GM12892 (cell line): ENCODE measurements at regions not wholly inside any gene's neighbourhood (a gene's known extent, or its start where the extent isn't known, plus 50 kb on each side); places are given as distances from the start of the nearest gene placed in this dataset.
"Not testable (repeated sequence)": the region's sequence is repeated elsewhere in the genome, so short reads cannot be mapped to it uniquely, and the experiment has no call there.

Source experiments
- DNase-seq: peaks from one replicate; pipeline ENCODE4 v3.0.0; 2011; ENCODE audit not compliant: insufficient read length
- FAIRE-seq: peaks from 2 replicates; lab custom pipeline; 2011; peaks lifted over from hg19 to GRCh38; lab: Jason Lieb, UNC
- POLR2A ChIP-seq: IDR thresholded peaks from 2 replicates; pipeline ENCODE4 v1.6.1; 2011; ENCODE audit warnings: low read depth, low read length, control low read depth
- POLR2AphosphoS5 ChIP-seq: IDR thresholded peaks from 2 replicates; pipeline ENCODE4 v1.6.1; 2011; ENCODE audit warnings: low read depth, low read length, control low read depth
- TAF1 ChIP-seq: IDR thresholded peaks from 2 replicates; pipeline ENCODE4 v1.6.1; 2011; ENCODE audit warnings: low read depth, mild to moderate bottlenecking, control low read depth, low read length, borderline replicate concordance

DNA sequence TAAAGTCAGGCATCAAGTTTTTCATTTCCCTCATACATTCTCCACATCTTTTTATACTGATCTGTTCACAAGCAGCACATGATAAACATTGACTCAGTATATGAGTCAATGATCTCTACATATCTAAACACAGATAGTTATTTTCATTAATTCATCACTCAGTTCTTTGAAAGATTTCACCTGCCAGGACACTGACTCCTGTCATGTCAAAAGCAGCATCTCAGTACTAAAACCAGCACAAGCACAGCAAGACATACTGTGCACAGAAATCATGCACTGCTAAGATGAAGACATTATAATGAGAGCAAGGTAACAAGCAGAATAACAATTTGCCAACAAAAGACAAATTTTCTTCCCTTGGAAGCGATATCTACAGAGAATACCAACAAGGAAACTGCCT, 206.1 kb upstream of the COX7C start:
- FAIRE-seq (no peak), DNase-seq (no peak)
- TF ChIP-seq POLR2AphosphoS5 (no peak), TAF1 (no peak)

DNA sequence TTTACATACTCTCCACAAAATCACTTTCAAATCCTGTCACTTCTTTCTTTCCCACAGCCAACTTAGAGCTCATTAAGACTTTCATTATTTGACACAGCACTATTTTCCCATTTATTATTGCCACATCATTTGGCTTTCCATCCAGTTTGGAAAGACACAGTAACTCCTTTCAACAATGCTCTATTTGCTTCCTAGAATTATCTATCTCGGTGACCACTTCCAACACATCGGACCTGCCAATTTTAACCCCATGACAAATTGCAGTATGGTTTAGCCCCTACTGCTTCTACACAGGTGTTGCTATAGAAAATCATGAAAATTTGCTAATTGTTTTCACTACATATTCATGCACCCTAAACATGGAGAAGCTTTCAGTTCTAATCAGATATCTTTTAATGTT, 190.6 kb upstream of the COX7C start:
- TF ChIP-seq POLR2AphosphoS5 (no peak), POLR2A (no peak), TAF1 (no peak)
- DNase-seq (no peak), FAIRE-seq (no peak)

DNA sequence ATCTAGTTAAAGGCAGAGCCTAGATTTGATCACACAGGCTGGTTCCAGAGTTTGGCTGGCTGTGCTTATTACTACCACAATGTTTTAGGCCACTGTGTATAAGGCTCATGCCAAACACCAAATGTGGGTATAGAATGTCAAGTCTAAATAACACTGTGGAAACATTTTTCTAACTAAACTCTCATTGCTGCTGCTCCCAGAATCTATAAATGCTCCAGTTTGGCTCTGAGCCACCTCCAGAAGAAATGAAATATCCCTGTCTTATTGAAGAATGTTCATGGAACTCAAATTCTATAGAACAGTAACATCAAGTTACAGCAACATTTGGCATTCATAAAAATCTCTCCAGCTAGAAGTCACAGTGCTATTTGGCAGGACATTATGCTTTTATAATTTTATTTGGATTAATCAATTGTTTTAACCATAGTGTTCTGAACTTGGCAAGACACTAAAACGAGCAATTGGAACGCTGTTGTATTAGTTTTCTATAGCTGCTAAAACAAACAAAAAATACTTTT, 178.1 kb upstream of the COX7C start:
- TF ChIP-seq POLR2A (no peak), TAF1 (no peak), POLR2AphosphoS5 (no peak)
- no peak for DNase-seq
- no peak for FAIRE-seq

DNA sequence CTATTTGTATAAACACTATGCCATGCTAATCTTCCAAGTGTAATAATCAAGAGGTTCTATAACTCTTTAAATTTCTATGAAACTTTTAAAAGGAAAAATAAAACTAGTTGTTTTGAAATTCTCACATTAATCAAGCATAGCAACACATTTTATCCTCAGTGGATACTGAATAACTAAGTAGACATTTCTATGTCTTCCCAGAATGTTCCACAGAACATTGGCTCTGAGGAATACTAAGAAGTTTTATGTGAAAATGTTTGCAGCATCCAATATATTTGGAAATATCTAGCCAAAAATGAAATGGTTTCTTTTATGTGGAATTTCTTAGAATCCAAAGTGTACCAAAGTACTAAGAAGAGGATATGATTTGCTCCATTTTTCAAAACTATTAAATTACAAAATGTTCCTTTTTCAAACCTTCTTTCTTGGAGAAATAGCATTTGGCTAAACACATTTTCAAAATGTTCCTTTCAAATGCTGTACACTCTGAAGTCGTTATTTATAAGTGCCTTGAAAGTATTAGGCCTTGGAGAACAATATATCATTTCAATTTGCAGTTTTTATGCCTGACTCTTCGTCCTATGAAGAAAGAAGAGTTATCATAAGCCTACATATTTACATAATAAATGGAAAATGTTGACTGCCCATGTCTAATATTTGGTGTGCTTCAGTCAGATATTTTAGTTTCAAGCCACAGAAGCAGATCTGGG, 175.6 kb upstream of the COX7C start:
- no peak for DNase-seq
- no peak for FAIRE-seq
- TF ChIP-seq POLR2A (no peak), TAF1 (no peak), POLR2AphosphoS5 (no peak)

DNA sequence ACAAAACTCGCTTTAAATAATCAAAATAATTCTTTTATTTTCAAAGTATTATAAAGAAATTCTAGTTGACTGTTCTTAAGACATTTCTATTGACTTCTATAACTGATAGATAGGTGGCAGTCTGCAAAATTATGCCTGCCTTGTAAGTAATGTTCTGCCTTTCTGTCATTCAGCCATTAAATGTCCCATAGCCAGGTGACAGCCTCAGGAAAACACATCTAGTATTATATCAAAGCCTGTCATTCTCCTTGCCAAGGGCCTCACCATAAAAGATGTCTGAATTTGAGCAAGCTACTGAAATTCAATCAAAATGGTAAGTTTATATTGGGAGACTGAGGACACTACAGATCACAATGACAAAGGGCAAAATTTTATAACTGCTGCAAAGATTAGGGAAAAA, 170.4 kb upstream of the COX7C start:
- no peak for FAIRE-seq
- TF ChIP-seq POLR2AphosphoS5: no peak
- TF ChIP-seq TAF1: no peak
- no peak for TF ChIP-seq POLR2A
- no peak for DNase-seq

DNA sequence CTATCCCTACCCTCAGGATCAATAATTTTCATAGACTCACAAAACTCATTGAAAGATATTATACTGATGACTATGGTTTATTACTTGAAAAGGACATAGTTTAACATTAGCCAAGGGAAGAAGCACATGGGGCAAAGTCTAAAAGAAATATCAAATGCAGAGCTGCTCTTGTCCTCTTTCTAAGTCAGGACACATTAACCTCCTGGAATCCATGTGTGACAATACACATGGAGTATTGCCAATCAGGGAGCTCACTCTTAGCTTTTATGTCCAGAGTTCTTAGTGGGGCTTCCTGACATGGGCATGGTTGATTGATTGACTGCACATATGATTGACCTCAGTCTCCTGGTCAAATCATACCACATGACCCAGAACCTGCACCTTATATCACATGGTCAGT, 165.5 kb upstream of the COX7C start:
- FAIRE-seq (no peak), DNase-seq (no peak)
- TF ChIP-seq TAF1: no peak
- TF ChIP-seq POLR2A: no peak

DNA sequence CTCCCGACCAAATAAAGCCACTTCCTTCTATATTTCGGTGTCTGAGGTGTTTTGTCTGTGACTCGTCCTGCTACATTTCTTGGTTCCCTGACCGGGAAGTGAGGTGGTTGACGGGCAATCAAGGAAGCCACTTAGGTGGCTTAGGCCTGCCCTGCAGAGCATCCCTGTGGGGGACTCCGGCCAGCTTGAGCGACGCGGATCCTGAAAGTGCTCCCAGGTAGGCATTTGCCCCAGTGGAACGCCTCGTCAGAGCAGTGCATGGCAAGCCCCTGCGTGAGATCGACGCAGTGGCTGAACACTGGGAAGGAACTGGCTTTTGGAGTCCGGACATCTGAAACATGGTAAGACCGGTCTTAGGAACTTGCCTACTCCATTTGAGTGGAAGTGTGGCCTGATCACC, 157.2 kb upstream of the COX7C start:
- TF ChIP-seq TAF1 (no peak), POLR2A (no peak), POLR2AphosphoS5 (no peak)
- no peak for DNase-seq
- no peak for FAIRE-seq

DNA sequence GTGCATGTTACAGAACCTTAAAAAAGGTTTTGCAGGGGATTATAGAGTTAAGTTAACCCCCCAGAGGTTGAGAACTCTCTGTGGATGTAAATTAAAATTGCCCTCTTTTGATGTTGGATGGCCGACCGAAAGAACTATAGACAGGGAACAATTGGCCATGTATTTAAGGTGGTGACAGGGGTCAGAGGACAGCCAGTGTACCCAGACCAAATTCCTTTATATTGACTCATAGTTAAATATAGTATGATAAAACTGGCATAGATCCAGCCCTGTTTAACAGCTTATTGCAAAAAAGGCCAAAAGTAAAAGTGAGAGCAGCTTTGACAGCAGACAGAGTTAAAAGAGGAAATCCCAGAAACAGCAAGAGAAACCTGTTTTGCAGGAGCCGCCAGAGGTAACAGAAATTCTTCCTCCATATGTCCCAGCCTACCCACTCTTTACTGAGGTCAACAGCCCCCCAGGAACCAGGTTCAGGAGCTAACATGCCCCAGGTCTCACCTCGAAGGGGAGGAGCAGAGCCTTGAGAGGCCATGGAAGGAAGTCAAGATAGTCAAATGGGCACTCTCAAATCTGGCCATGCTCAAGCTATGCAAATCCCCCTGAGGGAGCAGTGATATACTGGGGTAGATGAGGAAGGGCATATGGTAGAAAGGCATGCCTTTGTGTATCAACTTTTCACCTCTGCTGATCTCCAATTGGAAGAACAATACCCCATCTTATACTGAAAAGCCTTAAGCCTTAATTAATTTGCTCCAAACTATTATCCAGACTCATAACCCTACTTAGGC, 156.4 kb upstream of the COX7C start:
- no peak for TF ChIP-seq POLR2A
- no peak for TF ChIP-seq TAF1
- no peak for TF ChIP-seq POLR2AphosphoS5
- FAIRE-seq (no peak), DNase-seq (no peak)

DNA sequence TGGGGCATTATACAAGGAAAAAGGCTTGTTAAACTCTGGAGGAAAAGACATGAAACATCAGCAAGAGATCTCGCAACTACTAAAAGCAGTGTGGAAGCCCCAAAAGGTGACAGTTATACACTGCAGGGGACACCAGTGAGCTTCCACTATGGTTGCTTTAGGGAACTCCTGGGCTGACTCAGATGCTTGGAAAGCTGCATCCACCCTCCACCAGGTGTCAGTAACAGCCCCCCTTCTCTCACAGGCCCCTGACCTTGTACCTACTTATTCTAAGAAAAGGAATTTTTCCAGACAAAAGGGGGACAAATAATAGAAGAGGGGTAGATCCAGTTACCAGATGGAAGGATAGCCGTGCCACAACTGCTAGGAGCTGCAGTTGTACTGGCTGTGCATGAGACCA, 154.4 kb upstream of the COX7C start:
- no peak for DNase-seq
- TF ChIP-seq TAF1 (no peak), POLR2A (no peak), POLR2AphosphoS5 (no peak)
- no peak for FAIRE-seq

DNA sequence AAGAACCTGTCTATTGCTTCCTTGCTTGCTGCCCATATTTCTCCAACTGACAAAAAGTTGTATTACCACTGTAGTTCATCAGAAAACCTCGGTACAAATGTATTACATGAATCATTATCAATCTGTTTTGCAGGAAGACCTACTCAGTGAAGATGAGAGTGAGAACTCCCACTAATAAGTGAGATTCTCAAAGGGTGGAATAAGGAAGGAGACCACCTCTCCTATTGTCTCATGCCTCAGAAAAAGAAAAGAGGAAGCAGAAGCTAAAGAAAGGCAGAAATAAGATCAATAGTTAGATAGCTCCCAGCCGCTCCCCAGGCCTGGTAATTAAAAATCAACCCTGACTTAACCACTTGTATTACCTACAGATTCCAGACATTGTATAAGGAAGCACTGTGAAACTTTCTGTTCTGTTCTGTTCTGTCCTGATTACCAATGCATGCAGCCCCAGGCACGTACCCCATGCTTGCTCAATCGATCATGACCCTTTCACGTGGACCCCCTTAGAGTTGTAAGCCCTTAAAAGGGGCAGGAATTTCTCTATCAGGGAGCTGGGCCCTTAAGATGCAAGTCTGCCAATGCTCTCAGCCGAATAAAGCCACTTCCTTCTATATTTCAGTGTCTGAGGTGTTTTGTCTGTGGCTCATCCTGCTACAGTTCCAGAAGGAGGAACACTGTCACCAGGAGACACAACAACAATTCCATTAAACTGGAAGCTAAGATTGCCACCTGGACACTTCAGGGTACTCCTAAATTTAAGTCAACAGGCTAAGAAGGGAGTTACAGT, 152.5 kb upstream of the COX7C start:
- FAIRE-seq (no peak), DNase-seq (no peak)
- TF ChIP-seq TAF1 (no peak), POLR2AphosphoS5 (no peak), POLR2A (no peak)

DNA sequence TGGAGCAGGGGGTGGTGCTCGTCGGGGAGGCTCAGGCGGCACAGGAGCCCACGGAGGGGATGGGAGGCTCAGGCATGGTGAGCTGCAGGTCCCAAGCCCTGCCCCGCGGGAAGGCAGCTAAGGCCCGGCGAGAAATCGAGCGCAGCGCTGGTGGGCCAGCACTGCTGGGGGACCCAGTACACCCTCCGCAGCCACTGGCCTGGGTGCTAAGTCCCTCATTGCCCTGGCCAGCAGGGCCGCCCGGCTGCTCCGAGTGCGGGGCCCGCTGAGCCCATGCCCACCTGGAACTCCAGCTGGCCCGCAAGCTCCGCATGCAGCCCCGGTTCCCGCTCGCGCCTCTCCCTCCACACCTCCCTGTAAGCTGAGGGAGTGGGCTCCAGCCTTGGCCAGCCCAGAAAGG, 151.0 kb upstream of the COX7C start:
- not testable (repeated sequence) for DNase-seq, FAIRE-seq
